Inferior parietal cortex (tissue), 1 donor: ENCODE measurements at regions not wholly inside any gene's neighbourhood (a gene's known extent, or its start where the extent isn't known, plus 50 kb on each side); places are given as distances from the start of the nearest gene placed in this dataset.
"Not testable (repeated sequence)": the region's sequence is repeated elsewhere in the genome, so short reads cannot be mapped to it uniquely, and the experiment has no call there.

ENCODE experiments used
- DNase-seq: peaks from one replicate; pipeline ENCODE4 v3.0.0-alpha.2; 2016; ENCODE audit errors: extremely low spot score

DNA sequence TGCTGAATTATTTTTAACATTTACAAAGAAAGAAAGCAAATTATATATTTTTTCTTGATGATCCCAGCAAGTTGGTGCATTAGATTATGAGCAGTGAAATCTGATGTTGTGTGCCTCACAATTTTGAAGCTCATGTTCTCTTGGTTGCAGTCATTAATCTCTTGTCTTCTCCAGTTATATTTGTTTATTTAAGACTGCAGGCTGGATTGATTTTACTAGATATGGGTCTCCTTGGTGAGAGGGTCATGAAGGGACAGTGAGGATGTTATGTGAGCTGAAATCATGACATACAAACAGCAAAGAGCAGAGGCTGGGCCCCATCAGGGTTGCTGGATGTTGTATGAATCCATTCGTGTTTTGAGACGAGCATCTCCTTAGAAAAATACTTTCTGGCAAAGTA lies 64.2 kb upstream of the AKIRIN2 start:
- no peak for DNase-seq

DNA sequence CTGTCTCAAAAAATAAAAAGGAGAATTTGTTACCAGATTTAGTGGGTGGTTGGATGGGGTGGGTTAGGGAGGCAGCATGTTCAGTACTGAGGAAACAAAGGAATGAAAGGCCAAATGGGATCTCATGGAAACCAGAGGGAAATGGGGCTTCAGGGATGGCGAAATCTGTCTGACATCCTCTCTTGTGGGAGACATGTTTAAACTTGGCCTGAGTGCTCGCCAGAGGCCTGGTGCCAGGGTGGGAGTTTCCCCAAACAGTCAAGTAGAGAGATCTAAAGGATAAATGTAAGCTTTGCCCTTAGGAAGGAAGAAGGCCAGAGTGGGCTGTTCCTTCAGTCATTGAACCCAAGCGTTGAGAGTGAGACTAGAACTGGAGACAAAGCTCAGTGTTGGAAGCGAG lies 61.9 kb upstream of the AKIRIN2 start:
- DNase-seq = no peak

DNA sequence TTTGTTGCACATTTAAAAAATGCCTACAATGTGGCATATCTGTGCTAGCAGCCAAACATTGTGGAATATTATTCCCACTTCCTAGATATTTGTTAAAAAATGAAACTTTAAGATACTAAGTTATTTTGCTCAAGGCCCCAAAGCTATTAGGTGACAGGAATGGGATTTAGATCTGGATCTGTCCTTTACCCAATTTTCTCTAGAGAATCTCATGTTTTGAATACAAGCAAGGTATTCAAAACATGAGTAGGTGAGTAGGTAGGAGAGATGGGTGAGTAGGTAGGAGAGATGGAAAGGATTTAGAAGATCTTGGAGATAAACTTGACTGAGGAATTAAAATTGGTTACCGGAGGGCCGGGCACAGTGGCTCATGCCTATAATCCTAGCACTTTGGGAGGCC lies 61.2 kb upstream of the AKIRIN2 start:
- no peak for DNase-seq

DNA sequence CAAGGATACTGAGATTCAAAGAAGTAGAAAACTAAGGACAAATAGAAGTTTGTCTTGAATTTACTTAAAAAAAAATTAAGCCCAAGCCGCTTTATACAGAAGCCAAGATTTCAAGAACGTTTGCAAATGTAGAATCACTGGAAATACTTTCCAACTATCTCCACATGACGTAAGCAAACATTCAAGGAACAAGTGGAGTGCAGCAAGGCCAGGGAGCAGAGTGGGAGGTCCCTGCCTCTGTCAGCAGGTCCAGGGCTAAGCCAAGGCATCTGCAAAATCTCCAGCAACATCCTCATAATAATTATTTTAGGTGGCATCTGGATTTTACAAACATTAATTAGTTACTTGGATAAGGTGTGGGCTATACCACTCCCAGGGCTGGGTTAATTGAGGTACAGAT lies 60.1 kb upstream of the AKIRIN2 start:
- DNase-seq = no peak

DNA sequence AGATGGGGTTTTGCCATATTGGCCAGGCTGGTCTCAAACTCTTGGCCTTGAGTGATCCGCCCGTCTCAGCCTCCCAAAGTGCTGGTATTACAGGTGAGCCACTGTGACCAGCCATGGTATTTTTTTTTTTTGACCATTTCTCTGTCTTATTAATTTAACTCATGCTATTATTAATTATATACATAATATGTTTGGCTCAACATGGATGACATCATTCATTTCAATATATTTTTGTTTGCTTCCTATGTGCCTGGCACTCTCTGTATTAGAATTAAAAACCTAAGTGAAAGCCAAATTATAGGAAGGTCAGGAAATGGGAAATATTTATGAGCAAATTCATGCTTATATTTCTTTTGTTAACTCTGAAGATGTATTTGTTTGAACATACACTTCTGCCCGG lies 55.8 kb upstream of the AKIRIN2 start:
- no peak for DNase-seq

DNA sequence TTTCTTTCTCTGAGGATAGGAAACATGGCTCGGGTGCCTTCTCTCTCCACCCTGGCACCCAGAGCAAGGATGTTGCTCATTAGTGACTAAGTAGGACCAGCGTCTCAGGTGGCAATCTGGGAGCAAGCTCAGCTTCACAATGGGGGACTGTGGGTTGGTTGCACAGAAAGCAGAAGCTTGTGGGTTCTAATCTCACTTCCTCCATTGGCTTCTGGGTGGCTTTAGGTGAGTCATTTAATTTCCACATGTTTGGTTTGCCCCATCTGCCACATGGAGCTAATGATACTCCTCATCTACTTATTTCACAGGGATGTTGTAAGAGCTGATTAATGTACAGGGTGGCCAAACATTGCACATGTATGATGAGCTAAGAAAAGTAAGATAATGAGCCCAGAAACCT lies 54.8 kb upstream of the AKIRIN2 start:
- peak; percentile 15 for DNase-seq

DNA sequence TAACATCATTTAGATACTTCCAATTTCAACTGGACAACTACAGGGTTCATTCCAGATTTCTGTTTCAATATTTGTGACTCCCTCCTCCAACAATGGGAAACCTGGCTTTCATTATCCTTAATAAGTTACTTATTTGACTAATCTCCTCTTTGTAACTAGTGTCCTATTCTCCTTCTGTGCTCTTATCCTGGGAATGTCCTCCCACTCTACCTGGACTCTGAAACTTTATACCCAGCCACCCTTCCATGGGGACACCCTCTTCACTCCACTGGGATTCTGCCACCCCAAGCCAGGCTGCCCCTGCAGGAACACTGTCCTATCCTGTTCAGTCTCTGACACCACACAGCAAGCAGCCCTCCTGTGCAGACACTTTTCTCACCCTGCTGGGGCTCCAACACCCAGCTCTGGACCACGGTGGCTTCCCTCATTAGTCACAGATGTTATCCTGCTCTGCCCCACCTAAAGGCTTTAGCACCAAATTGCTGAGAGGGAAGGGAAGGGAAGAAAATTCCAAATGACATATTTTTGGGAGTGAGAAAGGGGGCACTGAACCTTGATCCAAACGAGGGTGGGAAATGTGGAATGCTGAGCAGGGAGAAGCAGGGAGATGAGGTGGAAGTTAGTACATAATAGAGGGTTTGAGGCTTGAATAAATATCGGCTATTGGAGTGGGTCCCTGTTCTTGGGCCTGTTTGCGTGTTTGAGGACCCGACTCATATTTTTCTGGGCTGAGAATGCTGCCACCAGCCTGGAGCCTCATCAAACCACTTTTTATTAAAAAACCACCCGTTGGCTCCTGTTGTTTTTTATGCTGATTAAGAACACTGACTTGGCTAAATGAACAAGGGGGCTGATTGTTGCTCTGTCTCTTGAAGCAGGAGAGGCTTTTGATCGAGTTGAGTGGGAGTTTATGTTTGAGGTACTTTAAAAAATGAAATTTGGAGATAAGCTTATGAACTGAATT lies 54.0 kb upstream of the AKIRIN2 start:
- DNase-seq = no peak

- no peak for DNase-seq
Measured at GRCh38 chr6:87754828-87755227, 52.8 kb upstream of the AKIRIN2 start.

DNA sequence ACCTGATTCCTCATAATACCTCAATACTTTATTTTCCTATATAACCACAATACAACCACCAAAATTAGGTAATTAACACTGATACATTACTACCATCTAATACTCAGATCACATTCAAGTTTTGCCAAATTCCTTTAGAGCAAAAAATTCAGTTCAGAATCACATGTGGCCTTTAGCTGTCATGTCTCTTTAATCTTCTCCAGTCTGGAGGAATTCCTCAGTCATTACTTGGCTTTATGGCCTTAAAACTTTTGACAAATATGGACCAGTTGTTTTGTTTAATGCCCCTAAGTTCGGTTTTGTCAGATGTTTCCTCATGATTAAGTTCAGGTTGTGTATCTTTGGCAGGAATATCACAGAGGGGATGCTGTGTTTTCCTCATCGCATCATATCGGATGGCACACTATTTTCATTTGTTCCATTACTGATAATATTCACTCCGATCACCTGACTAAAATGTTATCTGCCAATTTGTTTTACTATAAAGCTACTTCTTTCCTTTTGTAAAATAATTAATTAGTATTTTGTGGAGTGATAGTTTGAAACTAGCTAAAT lies 51.2 kb upstream of the AKIRIN2 start:
- no peak for DNase-seq

GRCh38 chr6:87752503-87752902 lies 50.5 kb upstream of the AKIRIN2 start:
- not testable (repeated sequence) for DNase-seq
